GM12892 (cell line): ENCODE measurements at regions not wholly inside any gene's neighbourhood (a gene's known extent, or its start where the extent isn't known, plus 50 kb on each side); places are given as distances from the start of the nearest gene placed in this dataset.

Experiments used
- POLR2A ChIP-seq: IDR thresholded peaks from 2 replicates; pipeline ENCODE4 v1.6.1; 2011; ENCODE audit warnings: low read depth, low read length, control low read depth
- POLR2AphosphoS5 ChIP-seq: IDR thresholded peaks from 2 replicates; pipeline ENCODE4 v1.6.1; 2011; ENCODE audit warnings: low read depth, low read length, control low read depth
- TAF1 ChIP-seq: IDR thresholded peaks from 2 replicates; pipeline ENCODE4 v1.6.1; 2011; ENCODE audit warnings: low read depth, mild to moderate bottlenecking, control low read depth, low read length, borderline replicate concordance

- TF ChIP-seq POLR2AphosphoS5 (no peak), POLR2A (no peak), TAF1 (no peak)
Measured at GRCh38 chr2:223418131-223418530, 184.0 kb downstream of the SCG2 start.
